ENCODE measurements at regions not wholly inside any gene's neighbourhood (a gene's known extent, or its start where the extent isn't known, plus 50 kb on each side); places are given as distances from the start of the nearest gene placed in this dataset.

DNA sequence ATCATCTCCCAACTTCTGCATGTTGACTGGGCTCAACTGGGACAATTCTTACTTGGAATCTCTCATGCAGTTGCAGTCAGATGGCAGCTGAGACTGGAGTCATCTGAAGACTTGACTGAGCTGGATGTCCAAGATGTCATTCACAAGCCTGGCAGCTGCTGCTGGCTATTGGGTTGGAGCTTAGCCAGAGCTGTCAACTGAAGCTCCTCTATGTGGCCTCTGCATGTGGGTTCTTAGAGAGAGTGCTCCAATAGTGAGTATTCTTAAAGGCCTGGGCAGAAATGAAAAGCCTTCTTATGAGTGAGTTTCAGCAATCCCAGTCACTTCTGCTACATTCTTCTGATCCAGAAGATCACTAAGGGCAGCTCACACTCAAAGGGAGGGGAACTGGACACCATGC lies 440.9 kb downstream of the LRIG3 start:
- no peak overlapping the region for H3K9ac ChIP-seq (ENCODE audit: low read length)
- no peaks in the 10 kb centered on the region for H3K79me2 ChIP-seq (ENCODE audit: insufficient read depth, low read length)
- H3K4me1 ChIP-seq (ENCODE audit: insufficient read depth, low read length, severe bottlenecking) = no peaks in the 10 kb centered on the region
- H3K9me3 ChIP-seq (ENCODE audit: low read length) = no peaks in the 10 kb centered on the region
- no peak for TF ChIP-seq EZH2 (IDR thresholded peaks at IDR 0.05; ENCODE audit: borderline replicate concordance, low read length)
- TF ChIP-seq, protein P1, sequence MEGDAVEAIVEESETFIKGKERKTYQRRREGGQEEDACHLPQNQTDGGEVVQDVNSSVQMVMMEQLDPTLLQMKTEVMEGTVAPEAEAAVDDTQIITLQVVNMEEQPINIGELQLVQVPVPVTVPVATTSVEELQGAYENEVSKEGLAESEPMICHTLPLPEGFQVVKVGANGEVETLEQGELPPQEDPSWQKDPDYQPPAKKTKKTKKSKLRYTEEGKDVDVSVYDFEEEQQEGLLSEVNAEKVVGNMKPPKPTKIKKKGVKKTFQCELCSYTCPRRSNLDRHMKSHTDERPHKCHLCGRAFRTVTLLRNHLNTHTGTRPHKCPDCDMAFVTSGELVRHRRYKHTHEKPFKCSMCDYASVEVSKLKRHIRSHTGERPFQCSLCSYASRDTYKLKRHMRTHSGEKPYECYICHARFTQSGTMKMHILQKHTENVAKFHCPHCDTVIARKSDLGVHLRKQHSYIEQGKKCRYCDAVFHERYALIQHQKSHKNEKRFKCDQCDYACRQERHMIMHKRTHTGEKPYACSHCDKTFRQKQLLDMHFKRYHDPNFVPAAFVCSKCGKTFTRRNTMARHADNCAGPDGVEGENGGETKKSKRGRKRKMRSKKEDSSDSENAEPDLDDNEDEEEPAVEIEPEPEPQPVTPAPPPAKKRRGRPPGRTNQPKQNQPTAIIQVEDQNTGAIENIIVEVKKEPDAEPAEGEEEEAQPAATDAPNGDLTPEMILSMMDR (IDR thresholded peaks at IDR 0.05; ENCODE audit: low read length) = no peak
- no peaks in the 10 kb centered on the region for H3K36me3 ChIP-seq (ENCODE audit: insufficient read depth, low read length)
- H3F3A ChIP-seq (ENCODE audit: insufficient read depth, low read length) = no peaks in the 10 kb centered on the region
- no peaks in the 10 kb centered on the region for H3K27me3 ChIP-seq (ENCODE audit: insufficient read depth, low read length)
- H3K27ac ChIP-seq (ENCODE audit: low read depth, low read length, poor library complexity, severe bottlenecking) = no peak overlapping the region
- no peak overlapping the region for H3K4me3 ChIP-seq (ENCODE audit: low read depth, low read length, poor library complexity, severe bottlenecking)
- H2AFZ ChIP-seq (ENCODE audit: low read length) = no peak overlapping the region
- no peaks in the 10 kb centered on the region for H4K20me1 ChIP-seq (ENCODE audit: insufficient read depth, low read length)
- no peak overlapping the region for H3K4me2 ChIP-seq (ENCODE audit: low read length)
- no peaks in the 10 kb centered on the region for H3K9me2 ChIP-seq (ENCODE audit: low read depth, low read length)

DNA sequence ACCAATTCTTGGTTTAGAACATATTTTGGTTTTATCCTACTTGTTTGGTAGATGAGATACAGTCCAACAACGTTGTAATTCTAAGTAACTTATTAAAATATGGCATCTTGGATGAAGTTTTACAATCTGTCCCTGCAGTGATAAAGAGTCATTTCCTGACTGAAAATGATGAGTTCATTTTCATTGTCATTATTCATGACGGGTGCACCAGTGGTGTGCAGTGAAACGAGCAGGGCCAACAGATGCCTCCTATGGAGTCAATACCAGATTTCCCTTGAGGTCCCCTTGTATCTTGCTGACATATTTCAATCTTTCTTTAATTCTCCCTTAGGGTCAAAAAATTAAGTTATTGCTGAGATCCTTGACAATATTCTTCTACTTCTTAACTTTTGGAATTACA lies 438.5 kb downstream of the LRIG3 start:
- Histone ChIP-seq H3K4me1 (ENCODE audit: insufficient read depth, low read length, severe bottlenecking) (no peaks in the 10 kb centered on the region), H3K9me3 (ENCODE audit: low read length) (no peaks in the 10 kb centered on the region), H3K27ac (ENCODE audit: low read depth, low read length, poor library complexity, severe bottlenecking) (no peak overlapping the region), H3K36me3 (ENCODE audit: insufficient read depth, low read length) (no peaks in the 10 kb centered on the region), H3K9me2 (ENCODE audit: low read depth, low read length) (no peaks in the 10 kb centered on the region), H3K4me3 (ENCODE audit: low read depth, low read length, poor library complexity, severe bottlenecking) (no peak overlapping the region), H3K9ac (ENCODE audit: low read length) (no peak overlapping the region), H3K27me3 (ENCODE audit: insufficient read depth, low read length) (no peaks in the 10 kb centered on the region), H3K79me2 (ENCODE audit: insufficient read depth, low read length) (no peaks in the 10 kb centered on the region), H3K4me2 (ENCODE audit: low read length) (no peak overlapping the region), H2AFZ (ENCODE audit: low read length) (no peak overlapping the region), H4K20me1 (ENCODE audit: insufficient read depth, low read length) (no peaks in the 10 kb centered on the region), H3F3A (ENCODE audit: insufficient read depth, low read length) (no peaks in the 10 kb centered on the region)
- TF ChIP-seq, protein P1 (IDR thresholded peaks at IDR 0.05; ENCODE audit: low read length) = no peak
- TF ChIP-seq EZH2 (IDR thresholded peaks at IDR 0.05; ENCODE audit: borderline replicate concordance, low read length) = no peak

DNA sequence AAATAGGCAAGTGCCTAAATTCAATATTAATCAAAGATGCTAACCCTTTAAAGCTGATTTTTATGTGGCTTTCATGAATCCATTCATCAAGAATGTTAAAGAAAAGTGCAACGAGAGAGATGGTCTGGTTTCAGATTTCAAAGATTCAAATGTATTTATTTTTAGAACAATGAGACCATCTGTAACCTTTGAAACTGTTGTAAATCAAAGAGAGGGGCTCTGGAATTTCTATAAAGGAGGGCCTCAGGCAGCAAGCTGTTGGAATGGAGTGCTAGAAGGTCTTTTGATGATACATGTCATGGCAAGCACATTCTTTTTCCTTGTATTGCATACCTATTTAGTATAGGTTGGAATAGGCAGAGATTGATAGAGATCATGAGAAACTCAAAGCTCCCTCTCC lies 433.0 kb downstream of the LRIG3 start:
- Histone ChIP-seq H4K20me1 (ENCODE audit: insufficient read depth, low read length) (no peaks in the 10 kb centered on the region), H3K4me1 (ENCODE audit: insufficient read depth, low read length, severe bottlenecking) (no peaks in the 10 kb centered on the region), H3K4me3 (ENCODE audit: low read depth, low read length, poor library complexity, severe bottlenecking) (no peak overlapping the region), H3K79me2 (ENCODE audit: insufficient read depth, low read length) (no peaks in the 10 kb centered on the region), H3K9me3 (ENCODE audit: low read length) (no peaks in the 10 kb centered on the region), H3K9me2 (ENCODE audit: low read depth, low read length) (no peaks in the 10 kb centered on the region), H3K36me3 (ENCODE audit: insufficient read depth, low read length) (no peaks in the 10 kb centered on the region), H3K4me2 (ENCODE audit: low read length) (no peak overlapping the region), H3F3A (ENCODE audit: insufficient read depth, low read length) (no peaks in the 10 kb centered on the region), H2AFZ (ENCODE audit: low read length) (no peak overlapping the region), H3K27me3 (ENCODE audit: insufficient read depth, low read length) (no peaks in the 10 kb centered on the region), H3K27ac (ENCODE audit: low read depth, low read length, poor library complexity, severe bottlenecking) (no peak overlapping the region), H3K9ac (ENCODE audit: low read length) (no peak overlapping the region)
- no peak for TF ChIP-seq EZH2 (IDR thresholded peaks at IDR 0.05; ENCODE audit: borderline replicate concordance, low read length)
- TF ChIP-seq, protein P1 (IDR thresholded peaks at IDR 0.05; ENCODE audit: low read length) = no peak
